ENCODE measurements at regions not wholly inside any gene's neighbourhood (a gene's known extent, or its start where the extent isn't known, plus 50 kb on each side); places are given as distances from the start of the nearest gene placed in this dataset.
"Not testable (repeated sequence)": the region's sequence is repeated elsewhere in the genome, so short reads cannot be mapped to it uniquely, and the experiment has no call there.

DNA sequence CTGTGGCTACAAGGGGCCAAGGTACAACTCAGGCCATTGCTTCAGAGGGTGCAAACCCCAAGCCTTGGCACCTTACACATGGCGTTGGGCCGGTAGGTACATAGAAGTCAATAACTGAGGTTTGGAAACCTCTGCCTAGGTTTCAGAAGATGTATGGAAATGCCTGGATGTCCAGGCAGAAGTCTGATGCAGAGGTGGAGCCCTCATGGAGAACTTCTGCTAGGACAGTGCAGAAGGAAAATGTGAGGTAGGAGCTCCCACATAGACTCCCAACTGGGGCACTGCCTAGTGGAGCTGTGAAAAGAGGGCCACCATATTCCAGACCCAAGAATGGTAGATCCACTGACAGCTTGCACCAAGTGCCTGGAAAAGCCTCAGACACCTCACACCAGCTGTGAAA is 92.1 kb upstream of the SFRP2 start:
- no peaks in the 10 kb centered on the region for H3K36me3 ChIP-seq (ENCODE audit: control insufficient read depth, insufficient read depth, low read length)
- no peak for DNase-seq (ENCODE audit: low read depth)
- H3K4me3 ChIP-seq (ENCODE audit: low read depth, low read length): no peak overlapping the region
- H3K27me3 ChIP-seq (ENCODE audit: control insufficient read depth, insufficient read depth, low read length): no peaks in the 10 kb centered on the region
- TF ChIP-seq, protein P1, sequence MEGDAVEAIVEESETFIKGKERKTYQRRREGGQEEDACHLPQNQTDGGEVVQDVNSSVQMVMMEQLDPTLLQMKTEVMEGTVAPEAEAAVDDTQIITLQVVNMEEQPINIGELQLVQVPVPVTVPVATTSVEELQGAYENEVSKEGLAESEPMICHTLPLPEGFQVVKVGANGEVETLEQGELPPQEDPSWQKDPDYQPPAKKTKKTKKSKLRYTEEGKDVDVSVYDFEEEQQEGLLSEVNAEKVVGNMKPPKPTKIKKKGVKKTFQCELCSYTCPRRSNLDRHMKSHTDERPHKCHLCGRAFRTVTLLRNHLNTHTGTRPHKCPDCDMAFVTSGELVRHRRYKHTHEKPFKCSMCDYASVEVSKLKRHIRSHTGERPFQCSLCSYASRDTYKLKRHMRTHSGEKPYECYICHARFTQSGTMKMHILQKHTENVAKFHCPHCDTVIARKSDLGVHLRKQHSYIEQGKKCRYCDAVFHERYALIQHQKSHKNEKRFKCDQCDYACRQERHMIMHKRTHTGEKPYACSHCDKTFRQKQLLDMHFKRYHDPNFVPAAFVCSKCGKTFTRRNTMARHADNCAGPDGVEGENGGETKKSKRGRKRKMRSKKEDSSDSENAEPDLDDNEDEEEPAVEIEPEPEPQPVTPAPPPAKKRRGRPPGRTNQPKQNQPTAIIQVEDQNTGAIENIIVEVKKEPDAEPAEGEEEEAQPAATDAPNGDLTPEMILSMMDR (IDR thresholded peaks at IDR 0.05; ENCODE audit: insufficient read depth, low read length, poor library complexity, severe bottlenecking): no peak

GRCh38 chr4:153877898-153878297 is 89.0 kb upstream of the SFRP2 start:
- Histone ChIP-seq H3K36me3 (ENCODE audit: control insufficient read depth, insufficient read depth, low read length) (no peaks in the 10 kb centered on the region), H3K4me3 (ENCODE audit: low read depth, low read length) (no peak overlapping the region), H3K27me3 (ENCODE audit: control insufficient read depth, insufficient read depth, low read length) (no peaks in the 10 kb centered on the region)
- no peak for DNase-seq (ENCODE audit: low read depth)
- TF ChIP-seq, protein P1 (IDR thresholded peaks at IDR 0.05; ENCODE audit: insufficient read depth, low read length, poor library complexity, severe bottlenecking): no peak

DNA sequence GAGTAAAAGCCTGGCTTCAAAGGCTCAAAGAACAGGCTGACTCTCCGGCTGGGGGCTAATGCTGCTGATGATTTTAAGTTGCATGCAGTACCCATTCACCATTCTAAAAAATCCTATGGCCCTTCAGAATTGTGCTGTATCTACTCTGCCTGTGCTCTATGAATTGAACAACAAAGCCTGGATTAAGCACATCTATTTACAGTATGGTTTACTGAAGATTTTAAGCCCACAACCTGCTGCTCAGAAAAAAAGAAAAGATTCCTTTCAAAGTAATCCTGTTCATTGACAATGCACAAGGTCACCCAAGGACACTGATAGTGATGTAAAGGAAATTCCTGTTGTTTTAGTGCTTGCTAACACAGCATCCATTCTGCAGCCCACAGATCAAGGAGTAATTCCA is 84.9 kb upstream of the SFRP2 start:
- no peak for DNase-seq (ENCODE audit: low read depth)
- H3K27me3 ChIP-seq (ENCODE audit: control insufficient read depth, insufficient read depth, low read length): no peaks in the 10 kb centered on the region
- no peak overlapping the region for H3K4me3 ChIP-seq (ENCODE audit: low read depth, low read length)
- no peaks in the 10 kb centered on the region for H3K36me3 ChIP-seq (ENCODE audit: control insufficient read depth, insufficient read depth, low read length)
- TF ChIP-seq, protein P1 (IDR thresholded peaks at IDR 0.05; ENCODE audit: insufficient read depth, low read length, poor library complexity, severe bottlenecking): no peak

DNA sequence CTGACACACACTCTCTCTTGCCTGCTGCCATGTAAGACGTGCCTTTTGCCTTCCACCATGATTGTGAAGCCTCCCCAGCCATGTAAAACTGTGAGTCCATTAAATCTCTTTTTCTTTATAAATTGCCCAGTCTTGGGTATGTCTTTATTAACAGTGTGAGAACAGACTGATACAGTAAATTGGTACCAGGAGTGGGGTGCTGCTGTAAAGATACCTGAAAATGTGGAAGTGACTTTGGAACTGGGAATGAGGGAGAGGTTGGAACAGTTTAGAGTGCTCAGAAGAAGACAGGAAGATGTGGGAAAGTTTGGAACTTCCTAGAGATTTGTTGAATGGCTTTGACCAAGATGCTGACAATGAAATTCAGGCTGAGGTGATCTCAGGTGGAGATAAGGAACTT is 77.9 kb upstream of the SFRP2 start:
- not testable (repeated sequence) for H3K4me3 ChIP-seq (ENCODE audit: low read depth, low read length); DNase-seq (ENCODE audit: low read depth); H3K36me3 ChIP-seq (ENCODE audit: control insufficient read depth, insufficient read depth, low read length); H3K27me3 ChIP-seq (ENCODE audit: control insufficient read depth, insufficient read depth, low read length)

DNA sequence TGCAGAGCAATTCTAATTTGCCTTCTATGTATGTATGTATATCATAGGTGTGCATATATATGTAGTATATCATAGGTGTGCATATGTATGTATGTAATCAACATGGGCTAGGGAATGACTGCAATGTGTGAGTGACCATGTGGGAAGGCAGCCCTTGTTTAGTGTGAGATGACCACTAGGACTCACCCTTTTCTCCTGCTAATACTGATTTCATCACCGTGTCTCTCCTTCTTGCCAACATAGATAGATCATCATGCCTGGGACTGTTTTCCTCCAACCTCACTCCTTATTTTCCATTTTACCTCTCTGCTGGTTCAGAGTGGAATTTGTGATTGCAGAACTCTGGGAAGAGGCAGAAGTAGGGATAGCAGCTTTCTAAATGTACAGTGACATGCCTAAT is 63.6 kb upstream of the SFRP2 start:
- Histone ChIP-seq H3K4me3 (ENCODE audit: low read depth, low read length) (no peak overlapping the region), H3K36me3 (ENCODE audit: control insufficient read depth, insufficient read depth, low read length) (no peaks in the 10 kb centered on the region), H3K27me3 (ENCODE audit: control insufficient read depth, insufficient read depth, low read length) (no peaks in the 10 kb centered on the region)
- no peak for DNase-seq (ENCODE audit: low read depth)
- TF ChIP-seq, protein P1 (IDR thresholded peaks at IDR 0.05; ENCODE audit: insufficient read depth, low read length, poor library complexity, severe bottlenecking): no peak

DNA sequence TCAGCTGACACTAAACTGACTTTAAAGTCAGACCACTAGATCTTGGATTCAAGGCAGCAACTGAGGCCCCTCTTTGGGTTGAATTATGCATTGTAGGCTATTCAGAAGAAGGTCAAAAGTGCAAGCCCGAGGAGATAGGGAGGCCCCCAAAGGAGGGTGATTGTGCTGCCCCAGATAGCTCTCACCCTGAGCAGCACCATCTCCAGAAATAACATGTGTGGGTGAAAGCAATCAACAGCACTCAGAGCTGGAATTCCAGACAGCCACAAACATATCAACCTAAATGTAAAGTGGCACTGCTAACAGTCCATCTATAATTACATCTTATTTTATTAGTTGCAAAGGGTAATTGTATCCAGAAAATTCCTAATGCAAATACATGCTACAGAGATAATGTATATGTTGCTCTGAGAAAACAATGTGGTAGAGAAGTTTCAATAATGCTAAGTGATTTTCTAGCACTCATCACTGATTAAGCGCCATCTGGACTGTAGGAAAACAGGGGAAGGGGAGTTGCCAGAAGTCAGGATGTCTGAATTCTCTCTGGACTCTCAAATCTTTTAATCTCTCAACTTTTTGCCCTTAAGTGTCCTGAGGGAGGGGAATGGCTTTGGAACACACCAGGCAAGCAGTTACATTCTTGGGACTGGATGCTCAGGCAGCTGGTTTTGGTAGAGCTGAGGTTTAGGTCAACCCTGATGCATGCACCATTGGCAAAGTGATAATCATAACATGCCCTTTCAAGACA is 61.8 kb upstream of the SFRP2 start:
- H3K4me3 ChIP-seq (ENCODE audit: low read depth, low read length): no peak overlapping the region
- H3K27me3 ChIP-seq (ENCODE audit: control insufficient read depth, insufficient read depth, low read length): no peaks in the 10 kb centered on the region
- TF ChIP-seq, protein P1 (IDR thresholded peaks at IDR 0.05; ENCODE audit: insufficient read depth, low read length, poor library complexity, severe bottlenecking): no peak
- no peak for DNase-seq (ENCODE audit: low read depth)
- H3K36me3 ChIP-seq (ENCODE audit: control insufficient read depth, insufficient read depth, low read length): no peaks in the 10 kb centered on the region

All from kidney epithelial cell (primary cell).